SU-DHL-6 (cell line): ENCODE measurements at regions not wholly inside any gene's neighbourhood (a gene's known extent, or its start where the extent isn't known, plus 50 kb on each side); places are given as distances from the start of the nearest gene placed in this dataset.

Source experiments
- CTCF ChIP-seq: fragments of 200-600 bp; sonication (generic); IDR thresholded peaks from one replicate; pipeline ENCODE4 v1.5.1; 2017; ENCODE audit warnings: antibody characterized with exemption, mild to moderate bottlenecking, low read length, moderate library complexity; ENCODE audit not compliant: insufficient read depth, poor library complexity, severe bottlenecking
- EZH2phosphoT487 ChIP-seq: fragments of 200-600 bp; sonication (generic), shearing (Covaris generic); conservative IDR thresholded peaks from 2 replicates; pipeline ENCODE4 v1.6.1; 2018; ENCODE audit warnings: mild to moderate bottlenecking, antibody characterized with exemption, low read length, moderate library complexity, mixed read lengths

- no peak for TF ChIP-seq CTCF
- no peak for TF ChIP-seq EZH2phosphoT487
Observed at GRCh38 chr2:205934443-205934842, 151.5 kb downstream of the INO80D start.
